NCI-H748 (cell line): ENCODE measurements at regions not wholly inside any gene's neighbourhood (a gene's known extent, or its start where the extent isn't known, plus 50 kb on each side); places are given as distances from the start of the nearest gene placed in this dataset.

Source experiments
- DNase-seq: peaks from one replicate; lab custom pipeline; 2025; ENCODE audit not compliant: unreplicated experiment; lab: John Stamatoyannopoulos, UW

DNA sequence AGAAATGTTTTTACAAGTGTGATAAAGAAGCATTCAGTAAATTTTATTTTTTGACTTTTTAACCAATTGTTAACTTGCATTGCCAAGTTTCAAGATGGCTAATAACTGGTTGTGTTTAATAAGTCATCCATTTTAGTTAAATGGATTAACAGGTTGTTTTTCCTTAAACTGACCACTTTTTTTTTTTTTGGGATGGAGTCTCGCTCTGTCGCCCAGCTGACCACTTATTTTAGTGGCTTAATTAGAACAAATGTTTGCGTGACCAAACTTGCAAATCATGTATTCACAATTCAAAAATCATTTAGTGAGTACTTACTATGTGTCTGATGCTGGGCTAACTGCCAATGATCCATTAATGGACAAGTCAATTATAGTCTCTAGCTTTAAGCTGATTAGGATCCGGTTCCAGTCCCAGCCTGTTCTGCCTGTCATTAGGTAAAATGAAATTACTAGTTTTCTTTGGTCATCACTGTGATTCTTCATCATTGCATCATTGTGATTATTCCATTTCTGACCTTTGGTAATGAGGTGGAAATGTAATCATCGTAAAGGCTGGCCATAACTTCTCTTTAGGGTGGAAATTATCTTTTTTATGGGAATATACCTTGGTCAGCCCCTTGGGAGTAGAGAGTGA is 729.2 kb upstream of the MARCKS start:
- peak; percentile 85 for DNase-seq

DNA sequence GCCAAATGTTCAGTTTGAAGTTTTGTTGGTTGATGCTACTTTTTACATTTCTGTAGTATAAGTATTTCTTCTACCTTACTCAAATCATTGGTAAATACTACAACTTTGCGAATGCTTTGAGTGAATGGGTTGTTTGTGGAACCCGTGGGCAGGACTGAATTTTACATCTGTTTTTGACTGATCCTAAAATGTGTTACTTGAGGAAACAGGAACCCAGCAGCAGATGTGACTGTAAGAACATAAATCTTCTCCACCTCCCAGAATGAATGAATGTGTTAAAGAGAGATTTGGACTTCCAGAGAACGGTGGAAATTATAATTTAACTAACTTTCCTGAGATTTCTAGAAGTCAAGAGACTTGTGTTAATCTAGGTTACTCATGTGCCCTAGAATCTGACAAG is 728.5 kb upstream of the MARCKS start:
- no peak for DNase-seq

DNA sequence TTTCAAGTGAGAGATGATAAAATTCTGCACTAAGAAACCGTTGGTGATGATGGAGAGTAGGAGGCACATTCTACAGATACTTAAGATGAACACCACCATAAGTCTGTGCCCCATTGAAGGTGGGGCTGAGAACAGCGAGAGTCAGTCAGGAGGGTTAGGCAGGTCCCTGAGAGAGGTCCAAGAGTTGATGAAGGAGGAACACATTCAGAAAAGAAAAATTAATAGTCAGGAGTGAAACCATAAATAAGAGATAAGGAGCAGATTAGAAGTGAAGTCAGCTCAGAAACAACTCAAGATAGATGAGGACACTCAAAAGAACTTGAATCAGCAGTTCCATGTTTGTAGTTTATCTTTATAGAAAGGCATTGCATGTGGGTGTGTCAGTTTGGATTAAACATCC is 727.2 kb upstream of the MARCKS start:
- no peak for DNase-seq

DNA sequence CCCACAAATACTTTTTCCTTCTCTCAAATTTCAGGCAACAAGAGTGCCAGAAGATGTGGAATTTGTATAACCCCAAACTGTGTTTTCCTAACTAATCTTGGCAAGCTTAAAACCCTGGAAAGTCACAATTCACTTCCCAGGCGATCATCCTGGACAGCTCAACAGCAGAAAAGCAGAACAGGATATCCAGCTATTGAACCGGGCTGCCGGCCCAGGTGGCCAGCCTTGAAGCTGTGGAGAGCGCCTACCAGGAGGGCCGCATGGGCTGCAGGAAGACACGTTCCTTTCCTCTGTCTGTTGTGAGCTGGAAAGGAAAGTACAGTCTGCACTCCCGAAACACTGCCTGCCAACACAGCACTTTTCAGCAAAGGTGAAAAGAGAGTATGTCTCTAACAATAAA is 719.7 kb upstream of the MARCKS start:
- DNase-seq, result no peak

DNA sequence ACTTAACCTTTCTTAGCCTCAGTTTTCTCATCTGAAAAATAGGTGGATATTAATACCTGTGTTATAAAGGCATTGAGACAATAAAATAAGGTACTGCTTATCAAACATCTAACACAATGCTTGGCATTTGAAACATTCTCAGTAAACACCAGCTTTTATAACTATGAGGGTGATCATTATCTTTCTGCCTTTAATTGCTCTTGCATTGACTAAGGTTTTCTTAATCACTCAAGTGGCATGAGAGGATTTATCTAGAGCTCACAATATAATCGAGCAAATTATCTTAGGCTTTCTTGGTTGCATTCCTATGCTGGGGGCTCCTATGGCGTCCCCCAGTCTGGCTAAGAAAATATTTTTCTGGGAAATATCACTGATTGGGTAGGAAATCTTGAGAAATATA is 716.4 kb upstream of the MARCKS start:
- DNase-seq, result no peak

DNA sequence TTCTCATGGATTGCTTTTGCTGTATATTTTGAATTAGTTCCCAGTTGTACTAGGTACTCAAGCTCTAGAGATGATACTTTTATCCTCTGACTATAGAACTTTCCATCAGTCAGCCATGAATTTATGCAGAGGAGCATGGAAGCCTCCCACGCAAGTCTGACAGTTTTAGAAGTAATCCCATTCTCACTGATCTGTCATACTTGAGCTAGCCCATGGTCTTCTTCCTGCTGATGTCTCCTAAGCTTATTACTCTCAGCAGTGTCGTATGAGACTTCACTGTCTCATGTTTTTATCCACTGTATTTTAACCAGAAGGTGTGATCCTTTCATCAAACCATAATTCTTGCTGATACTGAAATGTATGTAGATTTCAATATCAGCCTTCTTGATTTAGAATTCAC is 715.2 kb upstream of the MARCKS start:
- no peak for DNase-seq

DNA sequence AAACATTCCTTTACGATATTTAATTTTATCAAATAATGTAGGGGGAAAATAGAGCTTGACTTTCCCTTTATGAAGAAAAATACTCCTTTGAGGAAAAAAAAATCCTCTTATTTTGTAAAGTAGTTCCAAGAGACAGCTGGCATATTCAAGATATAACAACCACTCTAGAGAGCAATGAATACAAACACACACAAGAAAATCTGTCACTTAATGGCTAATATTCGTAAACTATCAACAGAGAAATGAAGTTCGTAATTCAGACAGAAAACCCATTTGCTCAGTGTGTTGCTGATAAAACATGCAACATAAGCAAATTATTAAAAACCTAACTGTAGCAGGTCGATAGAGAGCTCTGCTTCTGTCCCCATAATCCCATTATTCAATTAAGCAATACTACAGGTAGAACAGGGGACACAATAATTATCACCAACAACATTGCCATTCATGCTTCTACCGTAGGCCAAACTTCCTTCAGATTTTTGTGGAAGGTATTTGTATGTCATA is 714.4 kb upstream of the MARCKS start:
- DNase-seq, result no peak

DNA sequence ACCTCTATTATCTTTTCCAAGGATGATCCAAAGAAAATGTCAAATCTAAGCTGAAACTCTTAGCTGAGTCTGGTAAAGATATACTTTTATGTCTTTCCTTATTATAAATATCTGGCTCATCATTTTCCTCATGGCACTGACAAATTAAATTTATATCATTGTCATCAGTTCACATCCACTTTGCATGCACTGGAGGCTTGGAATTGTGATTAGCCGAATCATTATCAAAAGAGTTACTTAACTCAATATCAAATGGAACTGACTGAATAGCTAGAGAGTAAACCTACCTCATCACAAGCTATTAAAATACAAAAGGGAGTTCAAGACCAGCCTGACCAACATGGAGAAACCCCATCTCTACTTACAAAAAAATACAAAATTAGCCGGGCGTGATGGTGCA is 713.9 kb upstream of the MARCKS start:
- DNase-seq, result no peak

DNA sequence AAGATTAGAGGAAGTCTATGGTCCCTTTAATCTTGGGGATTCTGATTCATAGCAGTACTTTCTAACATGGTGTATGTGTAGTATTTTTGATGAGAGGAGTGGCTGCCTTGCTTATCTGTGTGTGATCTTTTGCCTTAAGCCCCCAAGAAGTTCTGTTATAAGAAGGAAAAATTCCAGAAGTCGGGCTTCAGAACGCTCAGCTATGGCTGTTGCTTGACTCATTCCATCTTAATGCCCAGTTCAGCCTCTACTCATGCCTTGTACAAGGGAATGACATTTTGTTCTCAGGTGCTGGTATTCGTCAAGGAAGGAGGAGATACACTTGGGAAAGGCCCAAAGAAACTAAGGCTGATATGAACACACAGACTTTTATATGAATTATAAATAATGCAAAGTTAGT is 713.0 kb upstream of the MARCKS start:
- DNase-seq, result no peak

DNA sequence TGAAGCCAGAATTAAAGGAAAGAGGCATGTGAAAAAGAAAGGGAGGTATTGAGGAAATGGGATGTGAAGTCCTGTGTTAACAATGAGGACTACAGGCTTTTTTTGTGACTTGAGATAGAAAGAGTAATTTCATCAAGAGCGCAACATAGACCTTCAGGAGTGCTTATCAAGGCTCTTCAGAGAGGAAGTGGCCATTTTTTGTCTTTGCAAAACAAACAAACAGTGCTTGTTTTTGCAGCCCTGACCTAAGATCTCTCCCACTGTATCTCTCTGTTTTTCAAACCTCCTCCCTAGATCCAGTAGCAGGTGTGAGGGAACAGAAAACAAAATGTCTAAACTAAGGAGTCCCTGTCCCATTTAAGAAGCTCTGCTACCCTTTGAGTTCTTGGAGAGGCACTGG is 710.3 kb upstream of the MARCKS start:
- DNase-seq, result peak; percentile 8

DNA sequence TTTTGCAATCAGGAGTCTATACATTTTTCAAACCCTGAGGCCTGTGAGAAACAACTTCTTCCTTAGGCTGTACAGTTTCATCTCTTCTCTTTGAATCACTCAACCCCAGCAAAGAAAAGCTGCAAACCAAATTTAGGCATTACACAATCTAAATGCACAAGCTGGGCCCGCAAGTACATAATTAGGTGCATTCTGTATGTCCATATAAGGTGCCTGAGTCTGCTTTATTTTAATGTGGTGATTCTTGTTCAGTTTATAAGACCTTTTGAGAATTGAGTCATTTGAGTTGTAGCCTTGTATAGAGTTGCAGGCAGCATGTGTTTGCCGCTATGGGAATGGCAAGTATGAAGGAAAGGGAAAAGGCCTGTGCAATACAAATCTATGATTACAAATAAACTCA is 709.6 kb upstream of the MARCKS start:
- DNase-seq, result no peak

DNA sequence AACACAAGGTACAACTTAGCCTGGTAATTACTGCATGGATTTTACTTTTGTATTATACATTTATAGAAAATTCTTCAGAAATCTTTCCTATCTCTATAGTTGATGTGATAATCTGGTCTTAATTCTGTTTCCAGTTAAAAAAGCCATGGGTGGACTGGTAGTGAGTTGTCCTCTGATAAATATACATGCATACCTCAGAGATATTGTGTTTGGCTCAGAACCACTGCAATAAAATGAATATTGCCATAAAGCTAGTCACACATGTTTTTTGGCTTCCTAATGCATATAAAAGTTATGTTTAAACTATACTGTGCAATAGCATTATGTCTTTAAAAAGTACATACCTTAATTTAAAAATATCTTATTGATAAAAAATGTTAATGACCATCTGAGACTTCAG is 708.6 kb upstream of the MARCKS start:
- DNase-seq, result no peak

DNA sequence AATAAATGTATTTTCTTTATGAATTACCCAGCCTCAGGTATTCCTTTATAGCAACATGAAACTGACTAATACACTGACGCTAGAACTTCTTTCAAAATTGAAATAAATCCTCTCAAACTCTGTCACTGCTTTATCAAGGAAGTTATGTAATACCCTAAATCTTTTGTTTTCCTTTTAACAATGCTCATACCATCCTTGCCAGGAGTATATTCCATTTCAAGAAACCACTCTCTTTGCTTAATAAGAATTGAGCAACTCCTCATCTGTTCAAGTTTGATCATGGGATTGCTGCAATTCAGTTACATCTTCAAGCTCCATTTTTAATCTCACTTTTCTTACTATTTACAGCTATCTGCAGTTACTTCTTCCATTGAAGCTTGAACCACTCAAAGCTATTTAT is 707.6 kb upstream of the MARCKS start:
- DNase-seq, result no peak

DNA sequence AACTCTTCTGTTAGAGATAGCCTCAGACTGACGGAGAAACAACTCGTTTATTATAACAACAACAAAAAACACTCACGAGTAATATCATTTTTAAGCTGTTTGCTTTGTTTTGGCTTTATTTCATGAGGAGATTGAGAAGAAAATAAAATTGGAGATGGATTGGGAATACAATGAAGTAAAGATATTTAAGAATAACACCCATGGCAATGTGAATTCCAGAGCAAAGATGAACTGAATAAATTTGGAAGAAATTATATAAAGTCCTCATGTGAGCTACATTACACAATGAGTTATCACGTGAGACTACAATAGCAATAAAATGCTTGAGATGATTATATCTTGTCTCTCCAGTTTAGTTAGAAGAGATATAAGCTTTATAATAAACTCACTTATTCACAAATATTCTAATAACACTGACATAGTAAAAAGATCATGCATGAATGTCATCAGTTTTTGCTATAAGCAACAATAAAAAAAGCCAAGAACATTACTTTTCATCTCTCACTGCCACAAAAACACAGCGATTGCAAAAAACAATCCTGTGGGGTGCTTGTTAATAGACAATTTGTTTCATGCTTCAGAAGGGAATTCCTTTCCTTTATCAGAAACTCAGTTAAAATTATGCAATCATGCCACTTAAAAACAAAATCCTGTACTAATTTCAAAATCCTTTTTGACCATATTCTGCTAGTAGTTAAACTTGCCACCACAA is 696.7 kb upstream of the MARCKS start:
- no peak for DNase-seq

DNA sequence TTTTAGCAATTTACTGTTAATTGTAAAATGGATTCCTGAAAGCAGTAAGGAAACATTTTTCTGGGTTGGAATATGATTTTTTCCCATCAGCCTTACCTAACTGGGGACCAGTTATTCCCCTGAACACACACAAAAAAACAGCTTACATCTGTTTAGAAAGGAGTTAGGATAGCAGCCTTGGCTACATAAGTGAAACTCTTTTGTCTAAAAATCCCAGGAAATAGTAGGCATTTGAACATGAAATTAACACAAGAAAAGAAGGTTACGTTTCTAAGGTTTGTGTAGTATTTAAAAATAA is 696.2 kb upstream of the MARCKS start:
- DNase-seq, result no peak

DNA sequence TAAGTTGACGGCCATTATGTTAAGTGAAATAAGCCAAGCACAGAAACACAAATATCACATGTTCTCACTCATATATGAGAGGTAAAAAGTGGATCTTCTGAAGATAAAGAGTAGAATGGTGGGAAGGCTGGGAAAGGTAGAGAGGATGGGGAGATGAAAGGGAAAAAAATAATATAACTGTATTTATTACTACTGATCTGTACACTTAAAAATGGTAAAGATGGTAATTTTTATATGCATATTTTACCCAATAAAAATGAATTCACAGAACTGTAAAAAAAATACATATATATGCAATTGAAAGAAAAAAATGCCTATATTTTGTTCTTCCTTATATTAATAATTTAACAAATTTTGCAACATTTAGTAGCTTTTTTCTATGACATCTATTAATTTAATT is 694.4 kb upstream of the MARCKS start:
- no peak for DNase-seq

DNA sequence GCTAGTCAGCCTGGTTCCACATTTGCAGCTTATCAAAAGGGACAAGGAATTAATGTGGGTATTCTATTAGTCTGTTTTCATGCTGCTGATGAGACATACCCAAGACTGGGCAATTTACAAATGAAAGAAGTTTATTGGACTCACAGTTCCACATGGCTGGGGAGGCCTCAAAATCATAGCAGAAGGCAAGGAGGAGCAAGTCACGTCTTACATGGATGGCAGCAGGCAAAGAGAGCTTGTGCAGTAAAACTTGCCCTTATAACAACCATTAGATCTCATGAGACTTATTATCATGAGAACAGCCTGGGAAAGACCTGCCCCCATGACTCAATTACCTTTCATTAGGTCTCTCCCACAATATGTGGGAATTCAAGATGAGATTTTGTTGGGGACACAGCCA is 689.1 kb upstream of the MARCKS start:
- no peak for DNase-seq

DNA sequence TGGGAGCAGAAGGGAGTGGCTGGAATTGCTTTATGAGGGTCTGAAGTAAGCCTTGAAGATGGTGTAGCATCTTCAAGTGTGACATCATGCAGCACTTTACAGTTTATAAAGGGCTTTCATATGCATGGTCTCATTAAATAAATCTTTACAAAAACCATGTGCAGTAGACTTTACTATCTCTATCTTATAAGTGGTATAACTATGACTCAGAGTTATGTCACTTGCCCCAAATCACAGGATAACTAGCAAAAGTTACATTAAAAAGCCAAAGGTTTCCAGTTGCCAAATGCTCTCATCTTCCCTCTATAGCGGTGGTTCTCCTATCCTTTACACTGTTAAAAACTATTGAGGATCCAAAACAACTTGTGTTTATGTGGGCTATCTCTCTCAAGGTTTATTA is 687.7 kb upstream of the MARCKS start:
- DNase-seq, result no peak

DNA sequence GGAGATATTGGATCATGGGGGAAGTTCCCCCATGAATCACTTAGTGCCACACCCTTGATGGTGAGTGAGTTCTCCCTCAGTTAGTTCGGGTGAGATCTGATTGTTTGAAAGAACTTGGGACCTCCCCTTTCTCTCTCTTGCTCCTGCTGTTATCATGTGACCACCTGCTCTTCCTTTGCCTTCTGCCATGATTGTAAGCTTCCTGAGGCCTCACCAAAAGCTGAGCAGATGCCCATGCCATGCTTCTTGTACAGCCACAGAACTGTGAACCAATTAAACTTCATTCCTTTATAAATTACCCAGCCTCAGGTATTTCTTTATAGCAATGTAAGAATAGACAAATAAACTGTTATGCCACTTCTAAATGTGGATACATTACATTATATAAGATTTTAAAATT is 686.7 kb upstream of the MARCKS start:
- DNase-seq, result no peak

DNA sequence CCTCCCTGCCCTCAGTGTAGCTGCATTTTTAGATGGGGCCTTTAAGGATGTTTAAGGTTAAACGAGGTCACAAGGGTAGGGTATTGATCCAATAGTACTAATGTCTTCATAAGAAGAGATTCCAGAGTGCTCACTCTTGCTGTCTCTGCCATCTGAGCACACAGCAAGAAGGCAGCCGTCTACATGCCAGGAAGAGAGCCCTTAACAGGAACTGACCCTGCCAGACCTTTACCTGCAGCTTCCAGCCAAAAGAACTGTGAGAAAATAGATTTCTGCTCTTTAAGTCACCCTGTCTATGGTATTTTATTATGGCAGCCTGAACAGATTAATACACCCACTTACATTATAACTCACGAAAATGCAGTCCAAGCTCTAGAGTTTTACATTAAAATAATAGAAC is 685.3 kb upstream of the MARCKS start:
- DNase-seq, result peak; percentile 17

DNA sequence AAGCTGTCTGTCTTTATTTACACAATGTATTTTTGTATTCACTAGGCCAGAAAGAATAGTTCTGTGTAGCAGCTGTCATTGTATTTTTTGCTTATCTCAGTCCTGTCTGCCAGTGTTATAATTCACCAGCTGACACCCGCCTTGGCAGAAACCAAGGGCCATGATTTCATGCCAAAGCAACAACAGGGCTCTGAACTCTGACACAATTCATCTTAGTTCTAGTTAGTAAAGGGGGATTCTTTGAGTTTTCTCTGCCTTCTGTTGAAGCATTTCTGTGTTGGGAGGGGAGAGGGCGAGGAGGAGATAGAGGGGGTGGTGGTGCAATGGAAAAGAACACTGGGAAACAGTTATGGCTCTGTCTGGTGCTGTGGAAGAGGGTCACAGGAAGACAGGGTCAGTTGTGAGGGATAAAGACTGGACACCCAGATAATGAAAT is 684.6 kb upstream of the MARCKS start:
- peak; percentile 80 for DNase-seq

DNA sequence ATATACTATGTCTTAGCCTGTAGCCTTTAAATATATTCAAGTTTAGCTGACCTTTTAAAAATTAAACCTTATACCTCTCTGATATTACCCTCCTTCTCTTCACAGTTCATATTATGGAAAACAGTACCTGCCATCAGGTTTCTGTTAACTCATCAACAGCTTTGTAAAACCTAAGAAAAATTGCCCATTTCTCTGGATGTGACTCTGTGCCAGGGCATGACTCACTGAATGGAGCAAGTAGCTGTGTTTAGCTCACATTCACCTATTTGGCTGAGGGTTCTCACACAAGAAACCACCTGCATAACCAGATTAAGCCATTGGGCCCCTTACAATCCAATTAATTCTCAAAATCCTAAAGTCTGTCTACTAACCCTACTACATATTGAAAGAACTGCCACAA is 678.8 kb upstream of the MARCKS start:
- no peak for DNase-seq

DNA sequence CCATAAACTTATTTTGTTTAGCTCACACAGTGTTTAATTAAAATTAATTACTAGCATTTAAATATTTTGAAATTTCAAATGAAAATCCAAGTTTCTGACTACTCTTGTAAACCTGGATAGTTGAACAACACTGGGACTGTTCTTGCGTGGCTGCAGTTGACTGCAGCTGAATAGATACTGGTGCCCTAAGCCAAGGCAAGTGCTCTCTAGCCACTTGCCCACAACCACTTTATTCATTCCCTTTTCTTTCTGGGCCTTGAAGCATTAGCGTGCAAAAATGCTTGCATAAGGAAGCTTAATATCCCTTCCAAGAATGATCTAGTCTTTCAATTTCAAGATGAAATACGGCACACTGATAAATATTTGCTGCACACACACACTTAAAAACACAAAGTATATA is 676.0 kb upstream of the MARCKS start:
- no peak for DNase-seq
